GM19035 (cell line): ENCODE measurements at regions not wholly inside any gene's neighbourhood (a gene's known extent, or its start where the extent isn't known, plus 50 kb on each side); places are given as distances from the start of the nearest gene placed in this dataset.
"Not testable (repeated sequence)": the region's sequence is repeated elsewhere in the genome, so short reads cannot be mapped to it uniquely, and the experiment has no call there.

Experiments
- ATAC-seq: cut with Tn5 transposase; IDR thresholded peaks from one replicate; pipeline ENCODE4 v1.9.1; 2021; ENCODE audit not compliant: unreplicated experiment

DNA sequence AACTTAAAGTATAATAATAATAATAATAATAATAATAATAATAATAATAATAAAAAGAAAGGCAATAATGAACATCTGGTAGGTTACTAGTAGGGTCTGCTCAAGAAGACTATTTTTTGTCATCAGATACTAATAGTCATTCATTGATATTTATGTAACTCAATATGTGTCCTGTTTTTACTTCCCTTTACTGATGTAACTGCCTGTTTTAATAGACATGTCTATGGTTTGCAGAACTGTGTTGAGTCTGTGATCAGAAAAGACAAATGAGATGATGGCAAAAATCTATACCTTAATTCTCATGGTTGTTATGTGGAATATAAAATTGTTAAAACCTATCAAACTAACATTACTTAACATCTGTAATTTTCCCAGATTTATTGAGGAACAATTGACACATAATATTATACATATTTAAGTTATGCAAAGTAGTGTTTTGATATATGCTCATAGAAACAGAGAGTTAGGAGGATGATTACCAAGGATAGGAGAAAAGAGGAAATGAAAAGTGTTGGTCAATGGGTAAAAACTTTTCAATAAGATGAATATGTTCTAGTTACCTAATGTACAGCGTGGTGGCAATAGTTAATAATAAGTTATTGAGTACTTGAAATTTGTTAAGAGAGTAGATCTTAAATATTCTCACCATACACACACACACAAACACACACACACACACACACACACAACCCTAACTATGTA lies 699.4 kb downstream of the ZPLD1 start:
- ATAC-seq, result peak; percentile 75

DNA sequence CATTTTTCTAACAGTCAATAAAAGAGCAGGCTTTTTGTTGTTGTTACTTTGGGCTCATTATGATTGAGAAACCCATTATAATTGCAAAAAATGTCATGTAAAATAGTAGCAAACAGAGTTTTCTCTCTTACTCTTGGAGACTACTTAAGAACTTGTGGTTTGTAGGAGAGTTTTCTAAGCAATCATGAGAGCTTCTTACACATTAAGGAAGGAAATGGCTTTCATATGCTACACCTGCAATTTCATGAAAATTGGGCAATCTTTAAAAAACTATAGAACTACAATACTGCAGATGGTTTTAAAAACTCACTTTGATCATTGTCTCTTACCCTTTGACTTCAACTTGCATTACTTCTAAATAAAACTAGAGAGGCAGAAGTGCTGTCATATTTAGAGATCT lies 701.8 kb downstream of the ZPLD1 start:
- ATAC-seq, result no peak

DNA sequence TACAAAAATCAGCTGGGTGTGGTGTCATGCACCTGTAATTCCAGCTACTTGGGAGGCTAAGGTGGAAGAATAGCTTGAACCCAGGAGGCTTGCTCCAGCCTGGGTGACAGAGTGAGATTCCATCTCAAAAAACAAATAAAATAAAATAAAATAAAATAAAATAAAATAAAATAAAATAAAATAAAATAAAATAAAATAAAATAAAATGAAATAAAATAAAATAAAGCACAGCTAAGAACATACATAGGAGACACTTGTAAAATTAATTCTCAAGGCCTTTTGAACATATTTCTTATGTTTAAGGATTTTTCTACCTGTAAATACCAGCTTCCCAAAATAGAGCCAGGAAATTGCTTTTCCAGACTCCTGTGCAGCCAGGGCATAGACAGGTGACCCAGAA lies 703.0 kb downstream of the ZPLD1 start:
- no peak for ATAC-seq

DNA sequence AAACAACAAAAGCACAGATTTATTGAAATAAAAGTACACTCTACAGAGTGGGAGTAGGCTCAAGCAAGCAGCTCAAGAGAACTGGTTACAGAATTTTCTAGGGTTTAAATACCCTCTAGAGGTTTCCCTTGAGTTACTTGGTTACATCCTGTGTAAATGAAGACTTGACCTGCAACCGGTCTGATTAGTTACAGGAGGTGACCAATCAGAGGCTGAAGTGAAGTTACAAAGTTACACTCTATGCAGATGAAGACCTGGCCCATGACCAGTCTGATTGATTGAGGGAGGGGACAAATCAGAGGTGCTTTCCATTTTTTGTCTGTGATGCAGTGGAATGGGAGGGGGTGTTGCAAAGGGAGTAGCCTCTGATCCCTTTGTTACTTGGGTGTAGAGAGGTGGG lies 723.4 kb downstream of the ZPLD1 start:
- no peak for ATAC-seq

DNA sequence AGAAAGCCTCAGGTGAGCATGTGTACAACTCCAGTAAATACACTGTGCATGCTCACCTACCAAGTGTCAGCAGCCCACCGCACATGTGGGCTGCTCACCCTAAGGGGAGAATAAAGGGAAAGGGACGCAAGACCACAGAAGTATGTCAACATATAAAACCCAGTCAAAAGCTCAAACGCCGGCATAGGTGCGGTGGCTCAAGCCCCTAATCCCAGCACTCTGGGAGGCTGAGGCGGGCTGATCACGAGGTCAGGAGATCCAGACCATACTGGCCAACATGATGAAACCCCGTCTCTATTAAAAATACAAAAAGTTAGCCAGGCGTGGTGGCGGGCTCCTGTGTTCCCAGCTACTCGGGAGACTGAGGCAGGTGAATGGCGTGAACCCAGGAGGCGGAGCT lies 732.1 kb downstream of the ZPLD1 start:
- ATAC-seq, result no peak

DNA sequence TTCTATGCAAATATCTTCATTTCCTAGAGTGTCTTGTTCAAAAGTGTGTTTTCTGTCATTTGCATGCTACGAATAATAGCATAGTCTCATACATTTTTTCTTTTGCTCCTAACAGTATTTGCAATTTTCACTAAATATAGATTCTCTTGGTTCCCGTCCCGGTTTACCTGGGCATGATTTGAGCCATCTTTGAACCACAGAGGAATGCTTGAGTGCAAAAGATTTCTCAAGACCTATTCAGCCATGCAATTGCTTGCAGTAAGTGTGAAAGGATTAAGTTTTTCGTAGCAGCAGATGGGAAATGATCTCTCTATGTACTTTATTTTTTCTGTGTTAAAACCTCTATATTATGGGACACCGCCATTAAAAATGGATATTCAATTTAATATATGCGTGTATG lies 733.0 kb downstream of the ZPLD1 start:
- no peak for ATAC-seq

DNA sequence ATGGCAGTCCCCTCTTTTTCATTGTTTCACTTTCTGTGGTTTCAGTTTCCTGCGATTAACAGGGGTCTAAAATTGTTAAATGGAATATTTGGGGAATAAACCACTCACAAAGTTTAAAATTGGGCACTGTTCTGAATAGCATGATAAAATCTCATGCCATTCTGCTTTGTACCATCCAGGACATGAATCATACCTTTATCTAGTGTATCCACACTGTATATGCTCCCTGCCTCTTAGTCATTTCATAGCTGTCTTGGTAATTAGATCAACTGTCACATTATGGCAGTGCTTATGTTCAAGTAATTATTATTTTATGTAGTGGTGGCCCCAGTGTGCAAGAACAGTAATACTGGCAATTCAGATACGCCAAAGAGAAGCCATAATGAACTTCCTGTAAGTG lies 734.5 kb downstream of the ZPLD1 start:
- ATAC-seq, result no peak

DNA sequence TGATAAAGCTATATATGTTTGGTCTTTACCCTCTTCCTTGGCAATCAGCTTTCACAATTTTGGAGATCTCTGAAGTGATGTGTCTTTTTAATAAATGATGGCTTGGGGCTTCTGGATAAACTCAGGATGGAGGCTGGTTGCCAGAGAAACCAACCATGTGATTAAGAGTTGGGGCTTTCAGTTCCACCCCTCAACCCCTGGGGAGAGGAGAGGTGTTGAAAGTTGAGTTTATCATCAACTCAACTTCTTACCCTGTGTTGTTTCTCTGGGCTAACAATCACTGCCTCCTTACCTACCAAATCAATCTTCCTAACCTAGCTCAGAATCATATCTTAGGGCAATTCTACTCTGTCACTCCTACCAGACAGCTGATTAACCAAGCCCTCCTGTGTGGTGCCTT lies 735.8 kb downstream of the ZPLD1 start:
- ATAC-seq, result no peak

DNA sequence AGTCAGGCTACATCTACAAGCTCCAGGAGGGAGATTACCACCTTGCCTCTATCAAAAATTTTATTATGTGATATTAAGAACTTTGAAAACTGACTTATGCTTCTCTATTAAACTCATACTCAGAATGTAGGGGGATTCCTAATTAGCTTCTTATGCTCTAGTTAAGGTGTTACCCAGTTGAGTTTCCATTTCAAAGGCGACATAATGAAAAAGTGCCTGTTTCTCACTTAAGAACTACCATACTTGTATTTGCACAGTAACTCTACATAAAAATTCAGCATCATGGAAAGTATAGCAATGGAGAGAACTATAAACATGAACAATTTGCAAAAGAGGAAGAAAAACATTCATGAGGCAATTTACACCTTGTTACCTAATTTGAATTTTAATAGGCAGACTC lies 739.1 kb downstream of the ZPLD1 start:
- ATAC-seq, result no peak

DNA sequence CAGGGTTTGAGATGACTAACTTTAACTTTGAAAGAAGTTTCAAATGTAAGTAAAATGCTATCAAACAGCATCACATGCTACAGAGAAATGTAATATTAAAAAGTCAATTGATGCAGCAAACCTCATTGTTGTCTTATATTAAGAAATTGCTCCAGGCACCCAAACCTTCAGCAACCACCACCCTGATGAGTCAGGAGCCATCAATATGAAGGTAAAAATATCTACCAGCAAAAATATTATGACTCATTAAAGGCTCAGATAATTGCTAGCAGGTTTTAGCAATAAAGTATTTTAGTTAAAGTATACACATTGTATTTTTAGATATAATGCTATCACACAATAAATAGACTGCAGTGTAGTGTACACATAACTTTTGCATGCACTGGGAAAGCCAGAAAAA lies 746.3 kb downstream of the ZPLD1 start:
- no peak for ATAC-seq

DNA sequence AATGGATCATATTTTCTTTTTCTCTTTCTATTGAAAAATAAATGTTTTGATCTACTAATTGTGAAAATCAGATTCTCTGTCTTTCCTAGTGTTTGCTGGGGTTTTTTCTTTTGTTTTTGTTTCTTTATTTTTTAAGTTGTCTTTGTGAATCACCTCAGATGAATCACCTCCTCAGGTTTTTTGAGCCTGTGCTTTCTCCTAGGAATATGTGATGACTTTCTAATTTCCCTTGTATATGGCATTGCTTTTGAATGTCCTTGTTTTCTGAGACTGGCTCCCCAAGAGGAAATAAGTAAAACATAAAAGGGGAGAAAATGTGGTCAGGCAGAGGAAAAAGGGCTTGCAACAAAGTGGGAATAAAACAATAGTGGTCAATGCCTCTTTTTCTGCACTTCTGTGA lies 750.0 kb downstream of the ZPLD1 start:
- ATAC-seq, result no peak

DNA sequence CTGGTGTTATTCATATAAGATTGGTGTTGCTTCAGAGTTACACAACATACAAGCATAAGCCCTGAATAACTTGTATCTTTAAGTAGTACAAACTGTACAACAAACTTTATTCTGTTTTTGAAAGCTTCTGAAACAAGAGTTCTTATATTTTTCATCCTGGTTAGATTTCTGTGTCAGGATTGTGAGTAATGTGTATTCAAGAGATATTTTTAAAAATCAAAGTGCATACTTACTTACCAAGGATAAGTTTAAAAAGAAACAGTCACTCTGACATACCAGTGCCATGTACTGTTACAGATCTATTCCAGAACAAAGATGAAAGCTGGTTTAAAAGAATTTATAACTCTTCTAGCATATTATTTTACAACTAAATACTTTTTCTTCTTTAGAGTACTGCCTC lies 755.1 kb downstream of the ZPLD1 start:
- no peak for ATAC-seq

DNA sequence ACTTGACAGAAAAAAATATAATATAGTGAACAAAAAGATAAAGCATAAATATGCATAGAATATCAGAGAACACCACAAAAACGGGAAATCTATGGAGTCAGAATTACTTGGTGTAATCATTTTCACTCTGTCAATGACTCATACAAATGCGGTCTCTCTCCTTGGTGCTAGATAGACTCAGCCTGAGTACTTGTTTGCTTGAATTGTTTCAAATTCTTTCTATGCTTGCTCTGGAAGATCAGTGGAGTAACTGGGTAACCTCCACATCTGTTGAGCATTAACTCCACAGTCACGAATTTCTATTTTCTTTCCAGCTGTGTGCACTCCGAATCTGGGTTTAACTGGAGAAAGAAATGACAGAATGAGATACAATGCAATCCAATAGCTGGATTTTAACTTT lies 760.4 kb downstream of the ZPLD1 start:
- no peak for ATAC-seq

DNA sequence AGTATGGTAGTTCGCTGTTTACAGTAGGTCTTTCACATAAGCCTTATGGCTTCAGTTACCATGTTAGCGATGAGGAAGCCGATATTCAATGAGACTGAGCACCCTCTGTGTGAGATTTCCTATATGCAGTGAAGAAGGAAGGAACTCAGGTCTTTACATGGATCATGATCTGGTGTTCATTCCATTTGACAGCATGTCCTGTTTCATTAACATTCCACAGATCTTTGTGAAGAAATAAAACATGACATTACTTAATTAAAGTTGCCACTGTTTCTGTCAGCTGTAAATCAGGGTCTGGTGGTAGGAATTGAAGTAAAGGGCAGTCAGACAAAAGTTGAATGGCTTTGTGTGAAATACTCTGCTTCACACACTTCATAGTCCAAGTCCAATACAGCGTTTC lies 768.6 kb downstream of the ZPLD1 start:
- ATAC-seq, result no peak

DNA sequence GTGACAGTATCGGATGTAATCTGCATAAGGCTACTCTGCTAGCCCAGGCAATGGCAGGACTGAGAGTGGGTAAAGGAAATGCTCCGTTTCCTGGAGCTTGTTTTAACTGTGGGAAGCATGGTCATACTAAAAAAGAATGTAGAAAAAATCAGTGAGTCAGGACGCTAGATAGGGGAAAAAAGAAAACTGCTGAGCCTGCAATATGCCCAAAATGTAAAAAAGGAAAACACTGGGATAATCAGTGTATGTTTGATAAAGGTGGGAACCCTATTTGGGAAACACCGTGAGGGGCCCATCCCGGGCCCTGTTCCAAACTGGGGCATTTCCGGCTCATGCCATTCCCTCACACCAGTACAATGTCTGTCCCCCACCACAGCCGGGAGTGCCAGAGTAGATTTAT lies 775.8 kb downstream of the ZPLD1 start:
- no peak for ATAC-seq

DNA sequence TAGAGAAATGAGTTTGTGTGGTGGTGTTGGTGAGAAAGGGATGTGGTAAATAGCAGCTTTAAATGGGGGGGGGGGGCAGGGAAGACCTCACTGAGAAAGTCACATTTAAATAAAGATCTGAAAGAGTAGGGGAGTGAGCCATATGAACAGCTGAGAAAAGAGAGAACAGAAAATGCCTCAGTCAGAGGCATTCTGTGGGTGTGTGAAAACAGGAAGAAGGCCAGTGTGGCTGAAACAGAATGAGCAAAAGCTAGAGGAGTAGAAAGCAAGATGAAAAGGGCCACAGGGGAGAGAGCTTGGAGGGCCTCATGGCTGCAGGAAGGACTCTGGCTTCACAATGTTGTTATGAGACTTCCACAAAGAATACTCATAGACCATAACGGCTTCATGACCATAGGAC lies 783.3 kb downstream of the ZPLD1 start:
- peak; percentile 99 for ATAC-seq

DNA sequence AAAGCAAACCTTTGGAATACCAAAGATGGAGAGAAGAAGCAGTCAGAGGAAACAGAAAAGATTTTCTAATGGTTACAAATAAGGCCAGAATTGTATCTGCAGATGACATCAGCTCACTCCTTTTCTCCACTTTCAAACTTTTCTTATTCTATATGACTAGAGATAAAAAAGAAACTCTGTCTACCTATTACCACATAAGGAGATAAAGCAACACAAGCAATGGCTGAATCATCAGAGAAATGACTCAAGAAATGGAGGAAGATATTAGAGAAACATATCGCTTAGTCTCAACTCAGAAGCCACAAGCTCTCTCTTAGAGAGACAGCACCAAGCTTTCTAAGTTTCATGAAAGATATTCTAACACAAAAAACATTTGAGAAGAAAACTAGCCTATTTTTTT lies 784.0 kb downstream of the ZPLD1 start:
- no peak for ATAC-seq

DNA sequence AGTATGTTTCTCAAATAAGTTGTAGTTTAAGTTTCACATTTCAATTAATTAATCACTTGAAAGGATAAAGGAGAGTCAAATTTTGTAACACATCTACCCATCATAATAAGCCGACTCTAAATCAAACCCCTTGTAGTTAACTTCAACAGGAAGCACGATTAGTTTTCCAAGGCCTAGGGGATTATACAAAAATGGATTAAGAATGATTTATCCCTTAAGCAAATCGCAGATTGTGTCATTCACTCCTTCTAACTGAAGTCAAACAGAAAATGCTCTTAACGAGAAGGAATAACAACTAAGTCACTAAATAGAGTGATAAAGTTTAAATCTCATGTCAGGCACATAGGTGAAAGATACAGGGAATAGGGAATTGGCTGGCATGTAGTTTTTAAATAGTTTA lies 792.8 kb downstream of the ZPLD1 start:
- ATAC-seq, result no peak

DNA sequence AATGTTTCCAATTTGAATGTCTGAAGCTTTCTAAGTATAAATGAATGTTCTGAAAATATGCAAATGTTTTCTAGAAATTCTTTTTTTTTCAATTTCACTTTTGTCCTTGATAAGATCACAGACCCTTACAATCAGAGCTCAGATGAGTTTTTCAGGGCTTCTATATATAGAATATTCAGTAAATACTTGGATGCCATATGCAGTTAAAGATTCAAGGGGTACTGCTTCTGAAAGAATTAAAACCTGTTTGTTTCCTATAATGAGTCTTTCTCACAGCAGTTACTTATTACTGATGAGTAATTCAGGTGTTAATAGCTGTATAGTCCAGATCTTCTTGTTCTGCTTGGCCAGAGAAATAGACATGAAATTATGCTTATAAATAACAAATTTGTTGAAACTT lies 812.6 kb downstream of the ZPLD1 start:
- no peak for ATAC-seq

DNA sequence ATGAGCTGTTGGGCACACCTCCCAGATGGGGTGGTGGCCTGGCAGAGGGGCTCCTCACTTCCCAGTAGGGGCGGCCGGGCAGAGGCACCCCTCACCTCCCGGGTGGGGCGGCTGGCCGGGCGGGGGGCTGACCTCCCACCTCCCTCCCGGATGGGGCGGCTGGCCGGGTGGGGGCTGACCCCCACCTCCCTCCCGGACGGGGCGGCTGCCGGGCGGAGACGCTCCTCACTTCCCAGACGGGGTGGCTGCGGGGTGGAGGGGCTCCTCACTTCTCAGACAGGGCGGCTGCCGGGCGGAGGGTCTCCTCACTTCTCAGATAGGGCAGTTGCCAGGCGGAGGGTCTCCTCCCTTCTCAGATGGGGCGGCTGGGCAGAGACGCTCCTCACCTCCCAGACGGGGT lies 820.0 kb downstream of the ZPLD1 start:
- ATAC-seq, result not testable (repeated sequence)

DNA sequence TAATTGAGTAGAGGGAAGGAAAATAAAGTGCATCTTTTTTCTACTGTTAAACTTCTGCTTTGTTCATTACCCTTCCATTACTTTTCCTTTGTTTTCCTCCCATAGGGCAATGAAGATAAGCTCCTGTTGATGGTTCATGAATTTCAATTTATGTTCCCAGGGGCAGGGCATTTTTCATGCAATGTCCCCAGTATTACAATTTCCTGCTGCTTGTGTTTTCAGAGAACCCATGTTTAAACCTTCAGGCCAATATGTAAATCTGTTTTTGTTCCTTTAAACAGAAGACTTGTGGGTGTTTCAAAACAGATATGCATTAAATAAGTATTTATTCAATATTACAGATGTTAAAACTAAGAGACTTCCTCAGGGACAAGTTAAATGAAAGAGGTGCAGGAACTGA lies 834.5 kb downstream of the ZPLD1 start:
- no peak for ATAC-seq

DNA sequence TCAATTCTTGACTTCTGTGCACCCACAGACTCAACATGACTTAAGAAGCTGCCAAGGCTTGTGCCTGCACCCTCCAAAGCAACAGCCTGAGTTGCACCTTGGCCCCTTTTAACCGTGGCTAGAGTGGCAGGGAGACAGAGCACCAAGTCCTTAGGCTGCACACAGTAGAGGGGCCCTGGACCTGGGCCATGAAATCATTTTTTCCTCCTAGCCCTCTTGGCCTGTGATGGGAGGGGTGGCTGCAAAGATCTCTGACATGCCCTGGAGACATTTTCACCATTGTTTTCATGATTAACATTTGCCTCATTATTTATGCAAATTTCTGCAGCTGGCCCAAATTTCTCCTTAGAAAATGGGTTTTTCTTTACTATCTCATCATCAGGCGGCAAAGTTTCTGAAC lies 836.8 kb downstream of the ZPLD1 start:
- ATAC-seq, result no peak

DNA sequence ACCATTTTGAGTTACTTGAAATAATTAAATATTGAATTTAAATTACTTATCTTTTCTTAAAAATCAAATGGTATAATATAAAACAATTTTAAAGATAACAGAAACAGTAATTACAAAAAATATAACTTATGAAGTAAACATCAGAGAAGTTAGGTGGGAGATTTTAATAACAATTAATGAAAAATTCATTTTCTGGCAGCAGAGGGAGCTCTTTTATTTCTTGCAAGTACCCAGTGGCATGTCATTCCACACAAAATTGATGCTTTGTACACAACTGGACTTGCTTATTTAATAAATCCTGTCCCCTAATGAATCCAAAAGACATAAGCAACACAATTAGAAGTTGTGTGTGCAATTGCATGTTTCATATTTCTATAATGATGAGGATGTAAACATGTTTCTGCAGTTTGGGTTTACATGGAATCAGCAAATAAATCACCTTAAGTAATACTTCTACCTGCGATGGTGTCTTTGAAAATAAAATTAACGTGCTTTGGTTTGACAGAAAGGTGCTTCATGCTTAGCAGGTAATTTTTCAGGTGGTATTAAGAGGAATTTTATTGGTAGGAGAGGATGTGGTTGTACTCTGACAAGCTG lies 861.3 kb downstream of the ZPLD1 start:
- no peak for ATAC-seq
